ENCODE measurements at regions not wholly inside any gene's neighbourhood (a gene's known extent, or its start where the extent isn't known, plus 50 kb on each side); places are given as distances from the start of the nearest gene placed in this dataset.

- DNase-seq (ENCODE audit: extremely low spot score), result no peak
- POLR2A ChIA-PET, result no interaction called here
- CTCF ChIA-PET, result no interaction called here
- TF ChIP-seq CTCF (IDR thresholded peaks at IDR 0.05; ENCODE audit: control extremely low read depth, extremely low read depth, low read depth, missing control alignments), result no peak
Observed at GRCh38 chr7:69395061-69395714, 203.1 kb upstream of the AUTS2 start.

GRCh38 chr7:69398986-69399385, 199.3 kb upstream of the AUTS2 start:
- CTCF ChIA-PET, result no interaction called here
- no peak for TF ChIP-seq CTCF (IDR thresholded peaks at IDR 0.05; ENCODE audit: control extremely low read depth, extremely low read depth, low read depth, missing control alignments)
- DNase-seq (ENCODE audit: extremely low spot score), result no peak
- POLR2A ChIA-PET, result no interaction called here

- TF ChIP-seq CTCF (IDR thresholded peaks at IDR 0.05; ENCODE audit: control extremely low read depth, extremely low read depth, low read depth, missing control alignments), result no peak
- POLR2A ChIA-PET, result no interaction called here
- DNase-seq (ENCODE audit: extremely low spot score), result no peak
- CTCF ChIA-PET, result no interaction called here
Observed at GRCh38 chr7:69399401-69399800, 198.9 kb upstream of the AUTS2 start.

- TF ChIP-seq CTCF (IDR thresholded peaks at IDR 0.05; ENCODE audit: control extremely low read depth, extremely low read depth, low read depth, missing control alignments), result no peak
- POLR2A ChIA-PET, result no interaction called here
- CTCF ChIA-PET, result interaction anchor here (0.8 kb wide), 1 partner anchor 14 kb away, joined by 3 read pairs; no protein-coding TSS in a partner anchor
- no peak for DNase-seq (ENCODE audit: extremely low spot score)
Observed at GRCh38 chr7:69402696-69403095, 195.6 kb upstream of the AUTS2 start.

GRCh38 chr7:69403169-69403568, 195.1 kb upstream of the AUTS2 start:
- ChIA-PET POLR2A (no interaction called here), CTCF (interaction anchor here (0.8 kb wide), 1 partner anchor 15 kb away, joined by 3 read pairs; no protein-coding TSS in a partner anchor)
- TF ChIP-seq CTCF (IDR thresholded peaks at IDR 0.05; ENCODE audit: control extremely low read depth, extremely low read depth, low read depth, missing control alignments), result no peak
- DNase-seq (ENCODE audit: extremely low spot score), result no peak

- POLR2A ChIA-PET, result no interaction called here
- no peak for DNase-seq (ENCODE audit: extremely low spot score)
- CTCF ChIA-PET, result no interaction called here
- no peak for TF ChIP-seq CTCF (IDR thresholded peaks at IDR 0.05; ENCODE audit: control extremely low read depth, extremely low read depth, low read depth, missing control alignments)
Observed at GRCh38 chr7:69411018-69411417, 187.3 kb upstream of the AUTS2 start.
